Coronary artery (tissue), 2 donors: ENCODE measurements at regions not wholly inside any gene's neighbourhood (a gene's known extent, or its start where the extent isn't known, plus 50 kb on each side); places are given as distances from the start of the nearest gene placed in this dataset.

Experiments used
- DNase-seq: peaks from one replicate; pipeline ENCODE4 v3.0.0-alpha.2; 2017; ENCODE audit warnings: low spot score
- H3K27ac ChIP-seq, 2 donors: fragments of 200-600 bp; sonication (generic); one replicate each; pipeline ENCODE4 v1.5.1; 2016 to 2019
- H3K4me3 ChIP-seq: fragments of 200-600 bp; sonication (generic); 2 replicates; pipeline ENCODE4 v1.5.1; 2016; ENCODE audit warnings: mild to moderate bottlenecking, moderate library complexity
- TF ChIP-seq, protein P1 (sequence below): fragments of 200-600 bp; sonication (generic); IDR thresholded peaks from one replicate; pipeline ENCODE4 v1.5.1; 2019; ENCODE audit warnings: antibody characterized with exemption

- TF ChIP-seq, protein P1, sequence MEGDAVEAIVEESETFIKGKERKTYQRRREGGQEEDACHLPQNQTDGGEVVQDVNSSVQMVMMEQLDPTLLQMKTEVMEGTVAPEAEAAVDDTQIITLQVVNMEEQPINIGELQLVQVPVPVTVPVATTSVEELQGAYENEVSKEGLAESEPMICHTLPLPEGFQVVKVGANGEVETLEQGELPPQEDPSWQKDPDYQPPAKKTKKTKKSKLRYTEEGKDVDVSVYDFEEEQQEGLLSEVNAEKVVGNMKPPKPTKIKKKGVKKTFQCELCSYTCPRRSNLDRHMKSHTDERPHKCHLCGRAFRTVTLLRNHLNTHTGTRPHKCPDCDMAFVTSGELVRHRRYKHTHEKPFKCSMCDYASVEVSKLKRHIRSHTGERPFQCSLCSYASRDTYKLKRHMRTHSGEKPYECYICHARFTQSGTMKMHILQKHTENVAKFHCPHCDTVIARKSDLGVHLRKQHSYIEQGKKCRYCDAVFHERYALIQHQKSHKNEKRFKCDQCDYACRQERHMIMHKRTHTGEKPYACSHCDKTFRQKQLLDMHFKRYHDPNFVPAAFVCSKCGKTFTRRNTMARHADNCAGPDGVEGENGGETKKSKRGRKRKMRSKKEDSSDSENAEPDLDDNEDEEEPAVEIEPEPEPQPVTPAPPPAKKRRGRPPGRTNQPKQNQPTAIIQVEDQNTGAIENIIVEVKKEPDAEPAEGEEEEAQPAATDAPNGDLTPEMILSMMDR: no peak
- no peak overlapping the region for H3K4me3 ChIP-seq
- H3K27ac ChIP-seq: no peak overlapping the region
- DNase-seq: no peak
Observed at GRCh38 chr5:35488791-35489190, 128.9 kb upstream of the SPEF2 start.

DNA sequence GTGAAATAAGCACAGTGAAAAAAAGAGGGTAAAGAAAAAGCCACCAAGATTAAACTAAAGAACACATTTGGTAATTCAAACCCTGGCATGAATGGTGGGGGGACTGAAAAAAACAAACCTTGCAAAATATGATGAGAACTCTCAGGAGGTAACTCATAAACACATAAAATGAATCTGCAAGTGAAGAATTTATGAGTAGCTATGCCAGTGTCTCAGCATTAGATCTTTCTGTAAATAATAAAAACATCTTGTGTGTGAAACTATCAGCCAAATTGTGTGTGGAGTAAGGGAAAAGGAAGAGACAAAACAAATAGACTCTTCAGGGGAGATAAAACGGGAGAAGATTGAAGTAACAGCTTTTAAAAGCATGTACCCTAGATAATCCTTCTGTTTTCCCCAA is 129.6 kb upstream of the SPEF2 start:
- no peak for DNase-seq
- TF ChIP-seq, protein P1: no peak
- no peak overlapping the region for H3K4me3 ChIP-seq
- no peak overlapping the region for H3K27ac ChIP-seq

DNA sequence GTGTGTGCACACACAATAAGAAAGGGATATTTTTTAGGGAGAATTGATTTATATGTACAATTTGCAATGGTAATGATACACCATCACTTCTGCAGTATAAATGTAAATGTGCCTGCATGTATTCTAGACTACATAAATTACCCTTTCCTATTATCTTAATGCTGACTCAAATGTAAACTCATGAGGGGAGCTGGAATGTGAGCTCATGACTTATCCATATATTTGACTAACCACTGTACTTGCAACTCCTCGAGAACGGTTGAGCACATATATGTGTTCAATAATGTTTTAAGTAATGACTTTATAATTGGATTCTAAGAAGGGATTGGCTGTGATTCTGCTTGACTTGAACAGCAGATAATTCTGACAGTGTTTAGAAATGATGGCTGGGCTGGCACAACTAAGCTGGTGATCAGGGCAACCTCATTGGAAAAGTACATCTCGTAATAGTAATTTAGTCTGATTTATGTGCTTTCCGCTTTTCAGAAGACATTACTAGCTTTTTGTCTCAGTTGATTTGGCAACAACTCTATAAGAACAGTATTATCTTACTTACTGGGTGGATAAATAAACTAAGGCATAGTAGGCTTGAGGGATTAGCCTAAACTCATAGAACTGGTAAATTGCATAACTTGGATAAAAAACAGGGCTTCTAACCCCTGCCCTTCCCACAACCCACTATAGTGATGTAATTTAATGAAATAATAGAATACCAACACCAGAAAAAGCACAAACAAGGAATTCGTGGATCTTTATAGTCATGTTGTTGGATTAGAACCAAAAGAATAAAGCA is 130.2 kb upstream of the SPEF2 start:
- DNase-seq: no peak
- TF ChIP-seq, protein P1: no peak
- H3K27ac ChIP-seq: no peak overlapping the region
- no peak overlapping the region for H3K4me3 ChIP-seq

GRCh38 chr5:35485487-35485886 is 132.2 kb upstream of the SPEF2 start:
- Histone ChIP-seq H3K4me3 (no peak overlapping the region), H3K27ac (no peak overlapping the region)
- TF ChIP-seq, protein P1: no peak
- DNase-seq: no peak

DNA sequence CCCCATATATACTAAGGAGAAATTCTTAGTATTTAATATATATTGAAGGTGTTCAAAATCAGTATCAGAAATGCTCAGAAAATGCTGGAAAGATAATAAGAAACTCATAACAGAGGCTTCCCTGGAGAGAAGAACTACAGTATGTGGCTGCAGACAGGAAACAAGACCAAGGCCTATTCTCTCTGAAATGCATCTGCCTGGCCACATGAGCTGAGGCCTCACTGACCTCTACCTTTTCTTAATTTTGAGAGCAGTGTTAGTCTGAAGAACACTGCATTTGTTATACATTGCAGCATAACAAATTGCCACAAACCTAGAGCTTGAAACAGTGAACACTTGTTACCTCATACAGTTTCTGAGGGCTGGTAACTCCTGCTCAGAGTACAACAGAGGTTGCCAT is 133.4 kb upstream of the SPEF2 start:
- TF ChIP-seq, protein P1: no peak
- no peak for DNase-seq
- H3K27ac ChIP-seq: no peak overlapping the region
- H3K4me3 ChIP-seq: no peak overlapping the region

DNA sequence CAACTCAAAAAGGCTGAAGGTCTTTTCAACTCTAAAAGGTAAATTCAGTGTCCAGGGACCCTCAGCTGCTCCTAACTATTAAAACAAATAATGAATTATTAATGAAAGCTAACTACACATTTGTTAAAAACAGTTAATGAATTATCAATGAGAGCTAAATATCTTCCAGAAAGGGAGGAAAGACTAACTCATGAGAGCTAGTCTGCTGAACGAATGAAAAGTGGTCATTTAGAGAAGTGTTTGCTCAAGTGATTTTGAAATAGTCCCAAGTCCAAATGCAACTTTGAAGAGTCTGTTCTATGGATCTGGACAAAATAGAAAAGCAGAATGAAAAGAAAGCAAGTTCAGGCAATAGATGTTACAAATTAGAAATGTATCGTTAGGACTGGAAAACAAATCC is 133.9 kb upstream of the SPEF2 start:
- DNase-seq: no peak
- Histone ChIP-seq H3K4me3 (no peak overlapping the region), H3K27ac (no peak overlapping the region)
- TF ChIP-seq, protein P1: no peak

- TF ChIP-seq, protein P1: no peak
- DNase-seq: no peak
- Histone ChIP-seq H3K27ac (no peak overlapping the region), H3K4me3 (no peak overlapping the region)
Observed at GRCh38 chr5:35483191-35483590, 134.5 kb upstream of the SPEF2 start.
